Natural killer cell (primary cell): ENCODE measurements at regions not wholly inside any gene's neighbourhood (a gene's known extent, or its start where the extent isn't known, plus 50 kb on each side); places are given as distances from the start of the nearest gene placed in this dataset.

ENCODE experiments used
- ATAC-seq, 3 donors: fragments of 150-1000 bp in 2 of 3; fragments of 200-7000 bp in 1 of 3; cut with Tn5 transposase; 1 replicate in 1 of 3; 2 replicates in 2 of 3; pipeline ENCODE4 v1.10.0; 2021; ENCODE audit warnings: mild to moderate bottlenecking in 2 of 3, moderate library complexity in 2 of 3
- DNase-seq, 2 donors: peaks; one replicate each; pipeline versions ENCODE4 v3.0.0 to v3.0.0-alpha.2; 2013 to 2021; ENCODE audit warnings: mixed read lengths in 1 of 2
- H3K27ac ChIP-seq: one replicate; pipeline ENCODE4 v1.5.1; 2013; ENCODE audit warnings: mild to moderate bottlenecking, low read length
- H3K27me3 ChIP-seq: one replicate; pipeline ENCODE4 v1.6.1; 2013; ENCODE audit warnings: low read length; ENCODE audit not compliant: control insufficient read depth, insufficient read depth
- H3K36me3 ChIP-seq: one replicate; pipeline ENCODE4 v1.6.1; 2013; ENCODE audit warnings: low read length; ENCODE audit not compliant: control insufficient read depth, insufficient read depth
- H3K4me1 ChIP-seq: one replicate; pipeline ENCODE4 v1.6.1; 2013; ENCODE audit warnings: low read length; ENCODE audit not compliant: control insufficient read depth, insufficient read depth
- H3K4me3 ChIP-seq: one replicate; pipeline ENCODE4 v1.5.1; 2013; ENCODE audit warnings: low read length
- H3K9me3 ChIP-seq: one replicate; pipeline ENCODE4 v1.6.1; 2013; ENCODE audit warnings: low read length; ENCODE audit not compliant: control insufficient read depth, insufficient read depth
- H3K27ac Mint-ChIP-seq, 2 donors: one replicate each; pipeline ENCODE4 v1.8.0; 2022; ENCODE audit warnings: mild to moderate bottlenecking in 2 of 2, mixed read lengths in 2 of 2, moderate library complexity in 1 of 2
- H3K27me3 Mint-ChIP-seq, 2 donors: one replicate each; pipeline ENCODE4 v1.8.0; 2022; ENCODE audit warnings: low read depth in 2 of 2, mixed read lengths in 2 of 2
- H3K36me3 Mint-ChIP-seq: one replicate; pipeline ENCODE4 v1.8.0; 2022; ENCODE audit warnings: mixed read lengths
- H3K4me1 Mint-ChIP-seq, 2 donors: one replicate each; pipeline ENCODE4 v1.8.0; 2022; ENCODE audit warnings: mixed read lengths in 2 of 2
- H3K4me3 Mint-ChIP-seq: one replicate; pipeline ENCODE4 v1.8.0; 2022; ENCODE audit warnings: mild to moderate bottlenecking, moderate library complexity, mixed read lengths
- H3K9me3 Mint-ChIP-seq, 2 donors: one replicate each; pipeline ENCODE4 v1.8.0; 2022; ENCODE audit warnings: mixed read lengths in 2 of 2
- CTCF ChIP-seq: fragments of 200-600 bp; IDR thresholded peaks from one replicate; pipeline ENCODE4 v1.8.0; 2022; ENCODE audit warnings: antibody characterized with exemption
- WGBS: methylation state at CpG from one replicate; pipeline ENCODE4 v1.1.7; 2013; ENCODE audit warnings: missing lambda C conversion rate; ENCODE audit not compliant: insufficient coverage; 5-methylcytosine and 5-hydroxymethylcytosine counted together
- intact Hi-C: fragments of 100-400 bp; cut with micrococcal nuclease; formaldehyde crosslinking; loops from one replicate; pipeline ENCODE4 v1.14.2; 2022

GRCh38 chr6:22455378-22455777 lies 114.0 kb upstream of the HDGFL1 start:
- no peak for ATAC-seq

GRCh38 chr6:22457996-22458395 lies 111.4 kb upstream of the HDGFL1 start:
- ATAC-seq (no peak), DNase-seq (no peak)
- Mint-ChIP-seq H3K27ac (no peak overlapping the region), H3K36me3 (no peaks in the 10 kb centered on the region), H3K27me3 (no peaks in the 10 kb centered on the region), H3K4me3 (no peak overlapping the region), H3K4me1 (no peaks in the 10 kb centered on the region), H3K9me3 (peaks cover 3 to 5% of the 10 kb centered on the region in 2 donors)
- H3K4me1 ChIP-seq, result no peaks in the 10 kb centered on the region
- no peaks in the 10 kb centered on the region for H3K27me3 ChIP-seq
- no peak overlapping the region for H3K27ac ChIP-seq
- H3K36me3 ChIP-seq, result no peaks in the 10 kb centered on the region
- no peak overlapping the region for H3K4me3 ChIP-seq
- H3K9me3 ChIP-seq, result no peaks in the 10 kb centered on the region
- TF ChIP-seq CTCF, result no peak
- no CpG with 5 or more reads among the region's 1 CpG for WGBS
- intact Hi-C loops, result no loop called here

More at GRCh38 chr6:22455378-22455777, 114.0 kb upstream of the HDGFL1 start:
- Mint-ChIP-seq H3K36me3 (no peaks in the 10 kb centered on the region), H3K4me3 (no peak overlapping the region), H3K9me3 (peaks cover 3 to 9% of the 10 kb centered on the region in 2 donors), H3K27ac (no peak overlapping the region), H3K4me1 (no peaks in the 10 kb centered on the region), H3K27me3 (no peaks in the 10 kb centered on the region)
- Histone ChIP-seq H3K4me3 (no peak overlapping the region), H3K27me3 (no peaks in the 10 kb centered on the region), H3K4me1 (no peaks in the 10 kb centered on the region), H3K27ac (no peak overlapping the region), H3K36me3 (no peaks in the 10 kb centered on the region), H3K9me3 (no peaks in the 10 kb centered on the region)
- DNase-seq, result no peak
- intact Hi-C loops, result no loop called here
- no peak for TF ChIP-seq CTCF
- no CpG with 5 or more reads among the region's 1 CpG for WGBS

- no peaks in the 10 kb centered on the region for H3K27me3 Mint-ChIP-seq
- Histone ChIP-seq H3K4me3 (no peak overlapping the region), H3K9me3 (no peaks in the 10 kb centered on the region), H3K27me3 (no peaks in the 10 kb centered on the region), H3K4me1 (no peaks in the 10 kb centered on the region), H3K27ac (no peak overlapping the region), H3K36me3 (no peaks in the 10 kb centered on the region)
- no peak for DNase-seq
- no peaks in the 10 kb centered on the region for H3K36me3 Mint-ChIP-seq
- no peaks in the 10 kb centered on the region for H3K4me1 Mint-ChIP-seq
- intact Hi-C loops, result no loop called here
- no peak overlapping the region for H3K4me3 Mint-ChIP-seq
- H3K27ac Mint-ChIP-seq, result no peak overlapping the region
- H3K9me3 Mint-ChIP-seq, result peaks cover 13 to 22% of the 10 kb centered on the region in 2 donors
- ATAC-seq, result no peak
- TF ChIP-seq CTCF, result no peak
- 93% methylated on average over 4 of the region's 4 CpGs for WGBS
Observed at GRCh38 chr6:22466665-22467245, 102.6 kb upstream of the HDGFL1 start.

GRCh38 chr6:22467645-22468044 lies 101.7 kb upstream of the HDGFL1 start:
- ATAC-seq (no peak), DNase-seq (no peak)
- intact Hi-C loops, result no loop called here
- Mint-ChIP-seq H3K9me3 (peaks cover 15 to 25% of the 10 kb centered on the region in 2 donors), H3K4me1 (no peaks in the 10 kb centered on the region), H3K27me3 (no peaks in the 10 kb centered on the region), H3K4me3 (no peak overlapping the region), H3K36me3 (no peaks in the 10 kb centered on the region), H3K27ac (no peak overlapping the region)
- H3K4me1 ChIP-seq, result no peaks in the 10 kb centered on the region
- H3K27me3 ChIP-seq, result no peaks in the 10 kb centered on the region
- H3K27ac ChIP-seq, result no peak overlapping the region
- no peak for TF ChIP-seq CTCF
- 91% methylated on average over 3 of the region's 3 CpGs for WGBS
- no peak overlapping the region for H3K4me3 ChIP-seq
- no peaks in the 10 kb centered on the region for H3K9me3 ChIP-seq
- H3K36me3 ChIP-seq, result no peaks in the 10 kb centered on the region
